ENCODE measurements at regions not wholly inside any gene's neighbourhood (a gene's known extent, or its start where the extent isn't known, plus 50 kb on each side); places are given as distances from the start of the nearest gene placed in this dataset.

DNA sequence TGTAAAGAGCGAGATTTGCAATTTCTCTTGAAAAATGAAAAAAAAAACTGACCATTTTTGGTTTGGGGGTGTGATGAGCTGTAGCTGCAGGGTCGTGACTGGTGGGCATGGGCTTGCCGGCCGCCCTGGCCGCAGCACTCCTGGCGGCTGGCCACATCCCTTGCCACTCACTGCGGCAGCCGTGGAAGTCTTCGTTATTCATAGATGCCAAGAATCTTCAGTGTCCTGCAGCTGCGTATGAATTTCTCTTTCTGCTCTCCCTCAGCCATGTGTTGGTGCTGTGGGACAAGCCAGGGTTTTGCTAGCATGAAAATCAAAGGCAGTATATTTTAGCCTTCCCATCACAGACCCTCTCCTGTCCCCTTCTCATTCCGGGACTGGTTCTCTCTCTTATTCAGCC, 151.7 kb upstream of the TSHZ3 start:
- DNase-seq (ENCODE audit: low read depth in 3 of 3), result no peak

DNA sequence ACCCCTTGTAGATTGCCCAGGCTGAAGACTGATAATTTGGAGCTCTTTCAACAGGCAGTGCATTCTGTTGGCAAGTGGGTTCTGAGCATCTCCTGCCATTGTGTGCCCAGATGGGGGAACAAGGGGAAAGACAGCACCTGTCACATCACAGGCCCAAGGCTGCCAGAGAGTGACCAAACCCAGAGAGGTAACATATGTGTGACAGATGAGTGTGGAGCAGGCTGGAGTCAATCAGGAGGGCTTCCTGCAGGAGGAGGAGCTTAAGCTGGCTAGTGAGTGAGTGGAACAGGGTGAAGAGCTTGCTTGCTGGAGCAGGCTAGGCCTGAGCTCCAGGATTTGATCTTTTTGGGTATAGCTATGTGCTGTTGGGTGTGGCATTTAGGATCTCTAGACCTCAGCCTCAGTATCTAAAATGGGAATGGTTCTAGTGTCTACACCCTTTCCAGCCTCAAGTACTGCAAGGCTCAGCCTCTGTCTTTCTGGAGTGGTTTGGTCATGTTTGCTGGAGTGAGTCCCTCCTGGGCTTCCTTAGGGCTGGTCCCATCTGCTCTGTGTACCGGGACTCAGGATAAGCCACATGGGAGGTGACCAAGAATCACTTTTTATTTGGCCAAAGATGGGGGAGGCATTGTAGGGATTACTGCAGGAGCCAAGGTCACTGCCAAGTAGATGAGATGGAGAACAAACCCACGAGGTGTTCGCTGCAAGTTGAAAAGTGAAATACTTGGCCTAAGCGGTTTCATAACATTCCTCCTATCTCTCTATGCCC, 152.4 kb upstream of the TSHZ3 start:
- DNase-seq (ENCODE audit: low read depth in 3 of 3), result no peak

DNA sequence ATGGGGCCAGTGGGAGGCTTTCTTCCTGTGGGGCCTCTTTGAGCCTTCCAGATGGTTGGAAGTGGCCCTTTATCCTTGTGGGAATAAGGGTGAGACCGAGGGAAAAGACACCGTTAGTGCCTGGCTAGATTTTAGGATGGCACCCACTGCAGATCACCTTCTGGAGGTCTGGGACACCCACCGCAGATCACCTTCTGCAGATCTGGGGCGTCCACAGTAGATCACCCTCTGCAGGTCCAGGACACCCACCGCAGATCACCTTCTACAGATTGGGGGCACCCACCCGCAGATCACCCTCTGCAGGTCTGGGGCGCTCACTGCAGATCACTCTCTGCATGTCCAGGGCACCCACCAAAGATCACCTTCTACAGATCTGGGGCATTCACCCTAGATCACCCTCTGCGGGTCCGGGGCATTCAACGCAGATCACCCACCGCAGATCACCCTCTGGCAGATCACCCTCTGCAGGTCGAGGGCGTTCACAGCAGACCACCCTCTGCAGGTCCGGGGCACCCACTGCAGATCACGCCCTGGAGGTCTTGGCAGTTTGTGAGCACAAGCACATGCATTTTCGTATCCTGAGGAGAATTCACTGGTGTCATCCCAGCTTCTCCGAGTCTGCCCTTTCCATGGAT, 153.4 kb upstream of the TSHZ3 start:
- no peak for DNase-seq (ENCODE audit: low read depth in 3 of 3)

- DNase-seq (ENCODE audit: low read depth in 3 of 3), result no peak
Measured at GRCh38 chr19:31503211-31503610, 154.0 kb upstream of the TSHZ3 start.

- DNase-seq (ENCODE audit: low read depth in 3 of 3), result no peak
Measured at GRCh38 chr19:31504221-31504620, 155.0 kb upstream of the TSHZ3 start.

GRCh38 chr19:31505596-31505910, 156.3 kb upstream of the TSHZ3 start:
- DNase-seq (ENCODE audit: low read depth in 3 of 3), result no peak

DNA sequence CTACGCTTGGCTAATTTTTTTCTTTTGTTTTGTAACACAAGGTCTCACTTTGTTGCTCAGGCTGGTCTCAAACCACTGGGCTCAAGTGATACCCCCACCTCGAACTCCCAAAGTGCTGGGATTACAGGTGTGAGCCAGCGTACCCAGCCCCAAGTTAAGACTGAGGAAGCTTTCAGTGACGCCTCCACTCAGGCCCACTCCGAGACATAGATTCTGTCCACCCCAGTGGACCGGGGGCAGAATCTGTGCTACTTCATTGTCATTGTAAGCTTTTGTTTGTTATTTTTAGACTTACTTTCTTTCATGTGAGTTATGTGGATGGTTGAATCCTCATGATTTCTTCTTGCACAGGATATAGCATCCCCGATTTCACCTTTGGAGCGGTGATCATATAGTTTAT, 156.9 kb upstream of the TSHZ3 start:
- no peak for DNase-seq (ENCODE audit: low read depth in 3 of 3)

DNA sequence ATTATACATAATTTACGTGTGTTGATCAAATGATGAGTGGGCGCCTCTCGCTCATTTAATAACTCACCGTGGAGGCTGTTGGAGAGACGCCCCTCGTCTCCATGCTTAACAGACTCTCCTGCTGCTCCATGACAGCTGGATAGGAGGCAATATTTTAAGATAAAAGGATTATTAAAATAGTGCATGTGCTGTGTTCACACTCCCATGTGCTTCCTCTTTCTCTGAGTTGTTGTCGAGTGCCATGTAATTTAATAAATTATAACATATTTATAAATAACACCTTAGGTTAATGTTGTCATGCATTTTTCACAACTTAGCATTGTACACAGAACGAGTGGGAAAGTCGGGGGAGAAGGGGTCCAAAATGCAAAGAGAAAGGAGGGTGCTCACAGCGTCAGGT, 161.4 kb upstream of the TSHZ3 start:
- DNase-seq (ENCODE audit: low read depth in 3 of 3), result no peak

DNA sequence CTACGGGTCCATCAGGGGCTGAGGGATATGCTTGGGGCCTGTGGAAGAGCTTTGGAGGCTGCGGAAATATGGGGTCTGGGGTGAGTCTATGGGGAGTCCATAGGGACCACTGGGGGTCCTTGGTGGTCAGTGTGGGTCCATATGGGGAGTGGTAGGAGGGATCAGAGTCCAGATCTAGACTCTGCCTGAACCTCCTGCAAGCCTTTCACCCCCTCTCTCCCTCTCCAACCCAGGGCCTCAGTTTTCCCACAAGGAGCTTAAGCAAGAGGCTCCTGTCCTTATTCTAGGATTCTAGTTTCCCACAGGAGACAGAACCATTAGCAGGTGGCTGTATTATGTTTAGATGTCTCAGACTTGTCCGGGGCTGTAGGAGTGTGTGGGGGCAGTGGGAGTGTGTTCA, 161.9 kb upstream of the TSHZ3 start:
- no peak for DNase-seq (ENCODE audit: low read depth in 3 of 3)

- no peak for DNase-seq (ENCODE audit: low read depth in 3 of 3)
Measured at GRCh38 chr19:31511696-31512095, 162.5 kb upstream of the TSHZ3 start.

DNA sequence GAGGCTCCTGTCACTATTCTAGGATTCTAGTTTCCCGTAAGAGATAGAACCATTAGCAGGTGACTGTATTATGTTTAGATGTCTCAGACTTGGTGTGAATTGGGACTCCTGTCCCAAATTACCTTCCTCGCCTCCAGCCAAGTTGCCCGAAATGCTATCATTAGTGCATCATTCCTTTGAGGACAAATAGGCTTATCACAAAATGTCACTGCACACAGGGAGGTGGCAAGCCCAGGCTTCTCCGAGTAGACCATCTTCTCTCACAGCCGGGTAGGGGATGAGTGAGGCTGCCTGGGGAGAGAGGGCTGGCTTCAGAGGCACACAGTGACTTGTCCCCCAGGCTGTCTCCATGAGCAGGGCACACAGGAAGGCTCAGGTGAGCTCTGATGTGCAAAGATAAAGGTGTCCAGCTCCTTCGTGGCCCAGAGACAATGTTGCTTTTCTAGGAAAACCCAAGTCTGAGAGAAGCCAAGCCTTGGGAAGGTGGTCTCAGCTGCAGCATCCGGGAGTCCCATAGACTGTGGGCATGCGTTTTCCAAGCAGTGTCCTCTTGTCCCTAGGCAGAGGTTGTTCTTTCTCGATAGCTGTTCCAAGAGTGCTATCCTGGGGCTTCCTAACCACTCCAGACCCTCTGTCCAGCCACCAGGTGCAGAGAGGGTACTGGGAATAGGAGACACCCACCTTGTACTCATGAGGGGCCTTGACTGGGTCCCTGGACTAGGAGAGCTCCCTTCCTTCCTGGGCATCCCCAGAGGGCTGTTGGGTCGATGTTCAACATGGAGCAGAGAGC, 163.1 kb upstream of the TSHZ3 start:
- no peak for DNase-seq (ENCODE audit: low read depth in 3 of 3)

GRCh38 chr19:31513841-31514240, 164.6 kb upstream of the TSHZ3 start:
- DNase-seq (ENCODE audit: low read depth in 3 of 3), result no peak

DNA sequence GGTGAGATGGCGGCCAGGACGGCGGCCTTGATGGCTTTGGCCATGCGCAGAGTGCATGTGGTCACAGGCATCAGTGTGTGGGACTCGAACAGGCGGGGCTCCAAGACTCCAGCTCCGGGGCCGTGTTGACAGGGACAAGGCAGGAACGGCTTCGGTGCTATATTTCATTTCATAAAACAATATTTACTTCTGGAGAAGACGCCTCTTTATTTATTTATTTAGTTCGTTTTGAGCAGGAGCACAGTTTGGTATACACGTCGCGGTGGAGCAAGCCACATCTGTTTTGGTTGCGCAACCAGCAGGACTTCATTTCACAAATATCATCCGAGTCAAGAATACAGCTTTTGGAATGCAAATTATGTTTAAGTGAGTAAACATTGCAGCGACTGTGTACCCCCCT, 166.7 kb upstream of the TSHZ3 start:
- DNase-seq (ENCODE audit: low read depth in 3 of 3), result no peak

GRCh38 chr19:31516756-31517155, 167.5 kb upstream of the TSHZ3 start:
- DNase-seq (ENCODE audit: low read depth in 3 of 3), result no peak

GRCh38 chr19:31517224-31518180, 168.3 kb upstream of the TSHZ3 start:
- no peak for DNase-seq (ENCODE audit: low read depth in 3 of 3)

GRCh38 chr19:31518216-31519020, 169.2 kb upstream of the TSHZ3 start:
- DNase-seq (ENCODE audit: low read depth in 3 of 3), result no peak

DNA sequence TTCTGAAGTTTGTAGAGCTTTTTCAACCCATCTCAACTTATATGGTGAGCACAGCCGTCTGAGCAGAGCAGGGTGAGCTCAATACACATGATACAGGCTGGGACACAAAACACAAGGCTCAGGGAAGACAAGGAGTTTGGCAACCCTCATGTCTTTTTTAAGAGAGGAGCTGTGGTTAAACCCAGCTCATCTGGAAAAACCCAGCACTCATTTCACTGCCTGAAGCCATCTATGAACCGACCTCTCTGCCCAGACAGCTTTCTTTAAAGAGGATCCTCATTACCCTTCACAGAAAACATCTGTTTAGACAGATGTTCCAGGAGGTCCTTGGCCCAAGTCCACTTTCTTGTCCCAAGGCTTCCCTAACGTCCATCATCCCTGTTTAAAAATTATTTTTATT, 170.0 kb upstream of the TSHZ3 start:
- no peak for DNase-seq (ENCODE audit: low read depth in 3 of 3)

DNA sequence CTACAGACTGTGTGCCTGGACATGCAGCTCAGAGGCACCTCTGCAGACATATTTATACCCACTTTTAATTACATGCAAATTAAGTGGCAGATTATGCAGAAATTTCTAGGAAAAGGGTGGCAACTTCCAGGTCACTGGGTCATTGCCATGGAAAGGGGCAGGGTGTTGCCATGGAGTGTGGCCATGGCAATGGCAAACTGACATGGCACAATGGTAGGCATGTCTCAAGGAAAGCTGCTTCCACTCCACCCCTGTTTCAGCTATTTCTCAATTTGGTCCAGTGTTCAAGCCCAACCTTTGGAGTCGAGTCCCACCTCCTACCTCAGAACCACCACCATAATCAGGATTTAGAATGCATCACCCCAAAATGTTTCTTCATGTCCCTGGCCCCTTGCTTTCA, 170.7 kb upstream of the TSHZ3 start:
- no peak for DNase-seq (ENCODE audit: low read depth in 3 of 3)

GRCh38 chr19:31520633-31521032, 171.4 kb upstream of the TSHZ3 start:
- no peak for DNase-seq (ENCODE audit: low read depth in 3 of 3)

DNA sequence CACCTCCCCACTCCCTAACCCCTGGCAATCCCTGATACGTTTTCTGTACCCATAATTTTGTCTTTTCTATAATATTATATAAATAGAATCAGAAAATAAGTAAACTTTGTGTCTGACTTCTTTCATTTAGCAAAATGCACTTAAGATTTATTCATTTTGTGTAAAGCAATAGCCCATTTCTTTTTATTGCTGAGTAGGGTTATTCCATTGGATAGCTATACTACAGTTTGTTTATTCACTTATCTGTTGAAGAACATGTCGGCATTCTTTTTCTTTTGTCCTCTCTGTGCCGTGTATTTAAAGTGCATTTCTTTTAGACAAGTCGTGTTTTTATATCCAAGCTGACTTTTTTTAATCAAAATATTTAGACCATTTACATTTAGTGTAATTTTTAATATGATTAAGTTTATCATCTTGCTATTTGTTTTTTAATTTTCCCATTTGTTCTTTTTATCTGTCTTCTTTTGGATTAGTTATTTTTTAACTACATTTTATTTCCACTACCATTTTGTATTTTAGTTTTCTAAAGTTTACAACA, 176.4 kb upstream of the TSHZ3 start:
- no peak for DNase-seq (ENCODE audit: low read depth in 3 of 3)

- DNase-seq (ENCODE audit: low read depth in 3 of 3), result no peak
Measured at GRCh38 chr19:31527443-31527842, 178.2 kb upstream of the TSHZ3 start.
